CD14-positive monocyte (primary cell): ENCODE measurements at regions not wholly inside any gene's neighbourhood (a gene's known extent, or its start where the extent isn't known, plus 50 kb on each side); places are given as distances from the start of the nearest gene placed in this dataset.

Source experiments
- DNase-seq, 3 donors: peaks; one replicate each; pipeline ENCODE4 v3.0.0-alpha.2; 2011 to 2022
- H2AFZ ChIP-seq: 2 replicates; pipeline ENCODE4 v1.6.0; 2012; ENCODE audit warnings: mild to moderate bottlenecking, low read depth, low read length, inconsistent platforms; ENCODE audit not compliant: insufficient read depth, poor library complexity, severe bottlenecking
- H3K27ac ChIP-seq, 2 donors: 1 replicate in 1 of 2; 2 replicates in 1 of 2; pipeline ENCODE4 v1.5.1; 2012 to 2013; ENCODE audit warnings: low read length in 2 of 2, control low read depth in 1 of 2, inconsistent platforms in 1 of 2, low read depth in 1 of 2, mild to moderate bottlenecking in 1 of 2
- H3K27me3 ChIP-seq, 2 donors: one replicate each; pipeline versions ENCODE4 v1.6.0 to v1.6.1; 2011 to 2013; ENCODE audit warnings: low read length in 2 of 2; ENCODE audit not compliant: control insufficient read depth in 2 of 2, insufficient read depth in 2 of 2
- H3K36me3 ChIP-seq, 2 donors: replicated peaks in 1 of 2; 1 replicate in 1 of 2; 2 replicates in 1 of 2; pipeline versions ENCODE4 v1.5.1 to v1.6.1; 2012 to 2013; ENCODE audit warnings: low read length in 2 of 2, control low read depth in 1 of 2, inconsistent platforms in 1 of 2, mild to moderate bottlenecking in 1 of 2; ENCODE audit not compliant: insufficient read depth in 2 of 2, control insufficient read depth in 1 of 2
- H3K4me1 ChIP-seq, 2 donors: 1 replicate in 1 of 2; 2 replicates in 1 of 2; pipeline versions ENCODE4 v1.5.1 to v1.6.1; 2012 to 2013; ENCODE audit warnings: low read length in 2 of 2, control low read depth in 1 of 2, inconsistent platforms in 1 of 2, mild to moderate bottlenecking in 1 of 2, moderate library complexity in 1 of 2; ENCODE audit not compliant: insufficient read depth in 2 of 2, control insufficient read depth in 1 of 2
- H3K4me2 ChIP-seq: replicated peaks from 2 replicates; pipeline ENCODE3; 2012; ENCODE audit warnings: low read length, moderate library complexity, mild to moderate bottlenecking; ENCODE audit not compliant: poor library complexity, severe bottlenecking; ENCODE audit errors: extremely low read depth
- H3K4me3 ChIP-seq, 3 experiments: fragments of 200-600 bp in 1 of 3; sonication (generic) in 1 of 3; replicated peaks in 1 of 3; 1 replicate in 2 of 3; 2 replicates in 1 of 3; pipeline ENCODE4 v1.5.1; 2011 to 2013; ENCODE audit warnings: low read length in 3 of 3, mild to moderate bottlenecking in 3 of 3, control low read depth in 2 of 3, low read depth in 2 of 3, inconsistent platforms in 1 of 3, moderate library complexity in 1 of 3
- H3K79me2 ChIP-seq: 2 replicates; pipeline ENCODE4 v1.6.0; 2012; ENCODE audit warnings: mild to moderate bottlenecking, control low read depth, inconsistent platforms, low read length, moderate library complexity; ENCODE audit not compliant: insufficient read depth
- H3K9ac ChIP-seq: 2 replicates; pipeline ENCODE4 v1.6.0; 2017; ENCODE audit warnings: low read length, mild to moderate bottlenecking; ENCODE audit not compliant: insufficient read depth, poor library complexity, severe bottlenecking
- H3K9me3 ChIP-seq, 2 donors: replicated peaks in 1 of 2; 1 replicate in 1 of 2; 2 replicates in 1 of 2; pipeline versions ENCODE4 v1.5.1 to v1.6.1; 2012 to 2013; ENCODE audit warnings: low read length in 2 of 2, control low read depth in 1 of 2; ENCODE audit not compliant: control insufficient read depth in 1 of 2, insufficient read depth in 1 of 2
- H4K20me1 ChIP-seq: 2 replicates; pipeline ENCODE4 v1.6.0; 2012; ENCODE audit warnings: mild to moderate bottlenecking, low read length, control low read depth, moderate library complexity; ENCODE audit not compliant: insufficient read depth
- H3K27ac Mint-ChIP-seq, 7 donors: one replicate each; pipeline ENCODE4 v1.8.0; 2020; ENCODE audit warnings: mild to moderate bottlenecking in 7 of 7, mixed read lengths in 7 of 7, moderate library complexity in 6 of 7, inconsistent platforms in 2 of 7
- H3K27me3 Mint-ChIP-seq, 3 donors: one replicate each; pipeline ENCODE4 v1.8.0; 2021 to 2022; ENCODE audit warnings: low read depth in 3 of 3, mild to moderate bottlenecking in 3 of 3, mixed read lengths in 3 of 3, moderate library complexity in 3 of 3, inconsistent platforms in 1 of 3
- H3K36me3 Mint-ChIP-seq, 2 donors: one replicate each; pipeline ENCODE4 v1.8.0; 2020; ENCODE audit warnings: mixed read lengths in 2 of 2, inconsistent platforms in 1 of 2, mild to moderate bottlenecking in 1 of 2
- H3K4me1 Mint-ChIP-seq: one replicate; pipeline ENCODE4 v1.8.0; 2020; ENCODE audit warnings: mild to moderate bottlenecking, mixed read lengths
- H3K4me3 Mint-ChIP-seq, 2 donors: one replicate each; pipeline ENCODE4 v1.8.0; 2020; ENCODE audit warnings: mild to moderate bottlenecking in 2 of 2, mixed read lengths in 2 of 2, moderate library complexity in 1 of 2
- H3K9me3 Mint-ChIP-seq, 7 donors: one replicate each; pipeline ENCODE4 v1.8.0; 2020 to 2022; ENCODE audit warnings: mixed read lengths in 7 of 7, mild to moderate bottlenecking in 6 of 7, moderate library complexity in 6 of 7, inconsistent platforms in 2 of 7
- CTCF ChIP-seq: fragments of 200-600 bp; IDR thresholded peaks from one replicate; pipeline ENCODE4 v1.8.0; 2022; ENCODE audit warnings: antibody characterized with exemption, mild to moderate bottlenecking
- WGBS: methylation state at CpG from one replicate; pipeline ENCODE4 v1.1.5; 2013; ENCODE audit warnings: missing lambda C conversion rate; ENCODE audit not compliant: insufficient coverage; 5-methylcytosine and 5-hydroxymethylcytosine counted together
- intact Hi-C, 2 donors: fragments of 100-400 bp; cut with micrococcal nuclease; formaldehyde crosslinking; loops; one replicate each; pipeline versions ENCODE4 v1.15.0 to v1.15.1; 2023

GRCh38 chr10:106317554-106317953 lies 847.0 kb downstream of the SORCS1 start:
- no peak overlapping the region for H3K9ac ChIP-seq

GRCh38 chr10:106313041-106313440 lies 851.5 kb downstream of the SORCS1 start:
- Histone ChIP-seq H3K9me3 (no peaks in the 10 kb centered on the region), H3K9ac (no peak overlapping the region), H3K27ac (no peak overlapping the region), H3K79me2 (no peaks in the 10 kb centered on the region), H3K4me1 (no peaks in the 10 kb centered on the region), H3K4me2 (no peak overlapping the region), H3K27me3 (no peaks in the 10 kb centered on the region), H2AFZ (no peak overlapping the region), H3K4me3 (no peak overlapping the region), H4K20me1 (no peaks in the 10 kb centered on the region), H3K36me3 (no peaks in the 10 kb centered on the region)
- Mint-ChIP-seq H3K36me3 (no peaks in the 10 kb centered on the region), H3K4me3 (no peak overlapping the region), H3K4me1 (no peaks in the 10 kb centered on the region), H3K27me3 (no peaks in the 10 kb centered on the region), H3K9me3 (peaks cover 0 to 4% (median 0%) of the 10 kb centered on the region in 7 donors), H3K27ac (no peak overlapping the region)
- intact Hi-C loops, result no loop called here
- no peak for DNase-seq
- no CpG with 5 or more reads among the region's 1 CpG for WGBS
- TF ChIP-seq CTCF, result no peak

More at GRCh38 chr10:106317554-106317953, 847.0 kb downstream of the SORCS1 start:
- Mint-ChIP-seq H3K9me3 (peaks cover 0 to 6% (median 2%) of the 10 kb centered on the region in 7 donors), H3K4me3 (no peak overlapping the region), H3K4me1 (no peaks in the 10 kb centered on the region), H3K27ac (no peak overlapping the region), H3K36me3 (no peaks in the 10 kb centered on the region), H3K27me3 (no peaks in the 10 kb centered on the region)
- intact Hi-C loops, result no loop called here
- Histone ChIP-seq H3K4me1 (no peaks in the 10 kb centered on the region), H2AFZ (no peak overlapping the region), H3K36me3 (no peaks in the 10 kb centered on the region), H3K4me3 (no peak overlapping the region), H3K9me3 (peaks cover 5 to 14% of the 10 kb centered on the region in 2 donors), H3K27me3 (no peaks in the 10 kb centered on the region), H3K27ac (no peak overlapping the region), H4K20me1 (no peaks in the 10 kb centered on the region), H3K79me2 (no peaks in the 10 kb centered on the region), H3K4me2 (no peak overlapping the region)
- WGBS, result no CpG with 5 or more reads among the region's 2 CpGs
- no peak for DNase-seq
- TF ChIP-seq CTCF, result no peak
